ENCODE measurements at regions not wholly inside any gene's neighbourhood (a gene's known extent, or its start where the extent isn't known, plus 50 kb on each side); places are given as distances from the start of the nearest gene placed in this dataset.

GRCh38 chr18:25876330-25876948 lies 214.0 kb downstream of the SS18 start:
- TF ChIP-seq GATA2 (IDR thresholded peaks at IDR 0.05; ENCODE audit: low read depth, low read length) = no peak
- no peak for TF ChIP-seq GATA3 (IDR thresholded peaks at IDR 0.05; ENCODE audit: low read depth, low read length)

Data from SH-SY5Y (cell line).